SKM-1 (cell line): ENCODE measurements at regions not wholly inside any gene's neighbourhood (a gene's known extent, or its start where the extent isn't known, plus 50 kb on each side); places are given as distances from the start of the nearest gene placed in this dataset.
"Not testable (repeated sequence)": the region's sequence is repeated elsewhere in the genome, so short reads cannot be mapped to it uniquely, and the experiment has no call there.

Experiments used
- DNase-seq: peaks from one replicate; lab custom pipeline; 2025; ENCODE audit not compliant: unreplicated experiment; lab: John Stamatoyannopoulos, UW

DNA sequence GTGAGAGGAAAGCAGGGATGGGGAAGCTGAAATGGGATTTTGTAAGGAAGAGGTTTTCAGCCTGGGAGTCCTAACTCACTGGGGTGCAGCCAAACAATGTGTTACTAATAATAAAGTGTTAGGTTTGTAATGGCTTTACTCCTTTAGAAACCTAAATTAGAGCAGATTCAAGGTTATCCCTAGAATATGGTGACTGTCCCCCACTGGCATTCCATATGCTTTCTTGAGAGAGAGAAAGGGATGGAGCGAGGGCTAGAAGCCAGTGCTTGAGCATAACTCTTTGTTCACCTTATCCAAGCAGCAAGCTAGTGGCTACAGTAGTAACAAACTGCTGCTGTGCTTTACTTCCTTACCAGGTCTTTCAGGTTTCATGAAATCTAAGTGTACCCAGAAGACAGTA is 249.1 kb upstream of the PGRMC2 start:
- DNase-seq = no peak

DNA sequence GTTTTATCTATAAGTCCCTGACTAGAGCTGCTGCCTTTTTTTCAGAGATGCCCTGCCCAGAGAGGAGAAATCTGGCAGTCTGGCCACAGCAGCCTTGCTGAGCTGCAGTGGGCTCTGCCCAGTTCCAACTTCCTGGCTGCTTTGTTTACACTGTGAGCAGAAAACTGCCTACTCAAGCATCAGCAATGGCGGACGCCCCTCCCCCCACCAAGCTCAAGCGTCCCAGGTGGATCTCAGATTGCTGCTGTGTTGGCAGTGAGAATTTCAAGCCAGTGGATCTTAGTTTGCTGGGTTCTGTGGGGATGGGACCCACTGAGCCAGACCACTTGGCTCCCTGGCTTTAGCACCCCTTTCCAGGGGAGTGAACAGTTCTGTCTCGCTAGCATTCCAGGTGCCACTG is 247.9 kb upstream of the PGRMC2 start:
- not testable (repeated sequence) for DNase-seq

DNA sequence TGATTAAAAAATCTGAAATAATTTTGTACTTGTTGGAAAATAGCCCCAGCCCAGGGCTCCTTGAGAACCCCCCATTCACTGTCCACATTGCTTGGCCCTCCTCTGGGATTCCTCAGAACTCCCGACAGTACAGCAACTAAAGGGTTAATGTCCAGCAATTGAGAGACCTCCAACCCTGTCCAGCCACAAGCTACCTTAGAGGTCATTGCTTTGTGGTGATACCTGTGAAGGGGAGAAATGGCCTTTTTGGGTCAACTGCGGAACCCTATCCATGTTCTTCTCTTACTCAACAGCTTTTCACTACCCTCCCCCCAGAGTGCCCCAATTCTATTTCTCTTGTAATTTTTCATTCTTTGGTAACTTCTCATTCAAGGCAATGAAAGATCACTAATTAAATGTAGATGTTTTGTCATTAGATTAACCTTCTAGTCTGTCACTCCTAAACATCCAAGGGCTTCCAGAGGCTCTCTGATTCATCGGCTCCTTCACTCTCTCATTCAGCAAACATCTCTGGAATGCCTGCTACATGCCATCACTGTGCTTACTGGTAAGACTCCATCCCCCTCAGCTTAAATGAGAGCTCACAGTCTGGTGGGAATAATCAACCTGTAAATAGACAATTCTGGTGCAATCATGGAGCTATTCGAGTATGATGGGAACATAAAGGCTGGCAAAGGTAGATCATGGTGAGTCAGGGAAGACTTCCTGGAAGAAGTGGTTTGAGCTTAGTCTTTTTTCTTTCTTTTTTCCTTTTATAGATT is 241.4 kb upstream of the PGRMC2 start:
- DNase-seq = no peak

DNA sequence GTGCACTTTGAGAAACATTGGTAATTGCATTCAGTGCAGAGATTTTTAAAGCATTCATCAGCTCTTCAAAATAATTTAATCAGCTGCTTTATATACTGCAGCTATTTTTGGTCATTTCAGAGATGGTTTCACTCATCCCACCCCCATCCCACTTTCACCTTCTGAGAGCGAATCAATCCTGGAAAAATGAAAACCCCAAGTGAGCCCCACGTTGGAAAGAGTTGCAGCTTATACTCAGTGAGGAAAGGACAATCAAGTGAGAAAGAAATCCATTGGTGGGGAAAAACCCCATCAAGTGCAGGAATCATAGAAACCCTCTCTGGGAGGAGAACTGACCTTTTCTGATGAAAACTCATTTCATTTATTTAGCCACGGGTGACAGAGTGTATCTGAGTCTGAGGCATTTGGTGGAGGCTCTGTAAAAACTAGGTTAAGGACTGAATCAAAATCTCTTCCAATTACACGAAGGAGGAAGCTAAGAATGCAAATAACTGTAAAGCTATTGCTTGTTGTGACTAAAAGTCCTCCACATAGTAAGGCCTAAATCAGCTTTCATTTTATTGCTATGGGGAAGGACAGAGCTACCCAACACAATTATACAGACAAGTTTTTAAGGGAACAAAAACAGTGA is 240.4 kb upstream of the PGRMC2 start:
- DNase-seq = no peak

DNA sequence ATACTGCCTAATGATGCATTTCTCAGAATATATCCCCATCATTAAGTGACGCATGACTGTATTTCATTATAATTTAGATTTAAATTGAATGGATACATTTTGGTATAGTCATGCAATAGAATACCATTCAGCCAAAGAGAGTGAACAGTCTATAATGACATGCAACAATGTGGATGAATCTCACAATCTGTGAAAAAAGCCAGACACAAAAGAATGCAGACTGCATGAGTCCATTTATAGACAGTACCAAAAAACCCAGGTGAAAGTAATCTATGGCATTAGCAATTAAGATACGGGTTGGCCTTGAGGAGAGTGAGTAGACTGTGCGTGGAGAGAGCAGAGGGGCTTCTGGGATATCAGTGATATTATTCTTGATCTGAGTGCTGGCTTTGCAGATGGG is 239.7 kb upstream of the PGRMC2 start:
- no peak for DNase-seq

DNA sequence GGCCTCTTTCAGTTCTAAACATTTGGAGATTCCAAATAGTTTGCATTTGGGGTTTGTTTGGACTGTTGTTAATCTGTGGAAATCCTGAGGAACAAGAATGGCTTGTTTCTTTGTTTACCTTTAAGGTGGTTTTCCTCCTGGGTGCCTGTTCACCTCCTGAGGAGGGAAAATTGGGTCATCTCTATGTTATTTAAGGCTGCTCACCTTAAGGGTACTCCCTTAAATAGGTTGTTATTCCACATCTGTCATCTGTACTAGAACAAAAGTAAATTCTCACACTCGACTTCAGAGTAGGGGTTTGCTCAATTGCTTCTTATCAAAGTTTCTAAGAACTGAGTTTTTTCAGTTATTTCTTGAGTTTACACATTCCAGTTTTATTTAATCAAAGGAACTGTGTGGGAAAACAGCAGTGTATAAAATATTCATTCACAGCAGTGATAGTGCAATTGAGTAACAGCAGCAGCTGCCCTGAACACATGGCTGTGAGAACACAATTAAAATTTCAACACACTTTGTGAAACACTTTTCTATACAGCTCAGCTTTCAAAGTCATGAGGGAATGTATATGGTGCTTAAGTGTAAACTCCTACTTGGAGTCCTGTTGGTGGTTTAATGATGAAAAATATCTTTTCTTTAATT is 238.5 kb upstream of the PGRMC2 start:
- no peak for DNase-seq

DNA sequence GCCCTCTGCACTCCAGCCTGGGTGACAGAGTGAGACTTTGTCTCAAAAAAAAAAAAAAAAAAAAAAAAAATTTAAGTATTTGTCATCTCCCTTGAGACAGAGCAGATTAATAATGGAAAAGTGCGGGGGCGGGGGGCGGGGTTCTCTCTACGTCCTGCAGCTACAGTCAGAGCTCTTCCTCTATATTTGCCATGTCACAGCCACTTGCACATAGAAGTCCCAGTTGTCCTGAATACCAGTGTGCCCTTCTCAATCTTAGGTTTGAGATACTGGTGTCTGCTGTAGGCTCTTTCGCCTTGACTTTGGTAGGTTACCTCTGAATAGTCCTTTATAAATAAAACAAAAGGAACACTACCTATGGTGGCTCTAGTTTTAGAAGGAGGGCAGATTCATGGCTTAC is 237.8 kb upstream of the PGRMC2 start:
- DNase-seq = no peak

DNA sequence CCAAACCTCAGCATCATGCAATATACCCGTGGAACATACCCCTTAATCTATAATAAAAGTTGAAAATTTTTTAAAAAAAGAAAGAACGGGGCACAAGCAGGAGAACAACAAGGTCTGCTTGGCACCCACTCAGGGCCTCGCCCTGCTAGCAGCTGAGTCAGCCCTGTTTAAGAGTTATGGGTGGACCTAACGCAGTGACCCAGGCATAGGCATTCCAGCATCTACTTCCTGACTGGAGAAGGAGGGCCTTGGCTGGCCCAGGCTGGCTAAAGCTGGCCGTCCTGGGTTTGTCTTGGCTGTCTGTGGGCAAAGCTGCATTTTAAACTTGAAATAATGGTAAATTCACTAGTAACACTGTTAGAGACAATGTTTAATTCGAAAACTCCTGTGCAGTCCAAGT is 236.7 kb upstream of the PGRMC2 start:
- no peak for DNase-seq

DNA sequence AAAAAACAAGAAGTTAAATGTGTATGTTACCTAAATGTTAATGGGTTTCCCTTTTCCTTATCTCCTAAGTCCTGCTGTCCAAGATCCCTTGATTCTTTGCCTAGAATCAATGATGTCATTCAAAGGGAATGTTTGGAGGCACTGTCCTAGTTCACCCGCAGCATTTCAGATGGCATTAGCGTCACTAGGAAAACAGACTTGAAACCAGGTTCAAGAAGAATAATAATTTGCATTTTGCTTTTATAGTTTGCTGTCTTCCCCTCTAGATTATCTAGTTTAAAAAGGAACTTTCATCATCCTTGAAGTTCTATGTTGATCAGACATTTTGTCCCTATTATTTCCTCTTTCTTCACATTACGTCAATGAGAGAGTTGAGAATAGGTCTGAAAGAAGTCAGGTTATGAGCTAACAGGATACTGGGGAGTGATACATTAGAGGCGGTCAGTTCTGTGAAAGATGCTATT is 234.1 kb upstream of the PGRMC2 start:
- no peak for DNase-seq

DNA sequence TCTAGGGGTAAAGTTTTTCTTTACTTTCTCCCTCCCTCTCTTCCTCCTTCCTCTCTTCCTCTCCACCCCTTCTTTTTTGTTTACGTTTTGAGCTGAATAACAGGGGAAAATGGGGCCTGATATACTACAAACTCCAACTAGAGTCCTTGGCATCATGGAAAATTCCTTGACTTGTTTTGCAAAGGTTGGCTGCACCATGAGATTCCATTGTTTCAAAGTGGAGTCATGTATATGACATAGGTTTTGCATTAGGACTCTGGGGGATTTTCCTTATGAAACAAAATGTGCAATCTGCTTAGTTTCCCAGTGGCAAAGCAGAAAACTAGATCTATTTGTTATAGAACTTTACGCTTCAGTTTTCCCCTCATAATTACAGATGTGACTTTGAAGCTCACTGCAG is 233.5 kb upstream of the PGRMC2 start:
- DNase-seq = no peak

DNA sequence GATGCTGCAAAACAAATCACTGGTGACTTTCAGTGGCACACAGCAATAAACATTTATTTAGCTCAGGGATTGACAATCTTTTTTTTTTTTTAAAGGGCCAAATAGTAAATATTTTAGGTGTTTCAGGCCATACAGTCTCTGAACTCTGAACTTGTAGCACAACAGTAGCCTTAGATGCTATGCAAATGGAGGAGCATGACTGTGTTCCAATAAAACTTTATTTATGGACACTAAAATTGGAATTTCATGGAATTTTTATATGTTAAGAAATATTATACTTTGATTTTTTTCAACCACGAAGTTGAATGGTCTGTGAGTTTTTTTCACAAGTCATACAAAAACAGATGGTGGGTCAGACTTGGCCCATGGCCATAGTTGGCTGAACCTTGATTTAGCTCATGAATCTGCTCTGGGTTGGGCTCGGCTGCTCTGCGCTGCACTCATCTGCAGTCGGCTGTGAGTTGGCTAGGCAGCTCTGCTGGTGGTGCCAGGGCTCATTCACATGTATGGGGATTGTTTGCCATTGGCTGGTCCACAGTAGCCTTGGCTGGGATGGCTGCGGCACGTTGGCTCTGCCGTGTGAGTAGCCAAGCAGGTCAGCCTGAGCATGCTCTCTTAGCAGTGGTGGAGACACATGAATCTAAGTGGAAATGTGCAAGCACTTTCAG is 231.7 kb upstream of the PGRMC2 start:
- DNase-seq = no peak

DNA sequence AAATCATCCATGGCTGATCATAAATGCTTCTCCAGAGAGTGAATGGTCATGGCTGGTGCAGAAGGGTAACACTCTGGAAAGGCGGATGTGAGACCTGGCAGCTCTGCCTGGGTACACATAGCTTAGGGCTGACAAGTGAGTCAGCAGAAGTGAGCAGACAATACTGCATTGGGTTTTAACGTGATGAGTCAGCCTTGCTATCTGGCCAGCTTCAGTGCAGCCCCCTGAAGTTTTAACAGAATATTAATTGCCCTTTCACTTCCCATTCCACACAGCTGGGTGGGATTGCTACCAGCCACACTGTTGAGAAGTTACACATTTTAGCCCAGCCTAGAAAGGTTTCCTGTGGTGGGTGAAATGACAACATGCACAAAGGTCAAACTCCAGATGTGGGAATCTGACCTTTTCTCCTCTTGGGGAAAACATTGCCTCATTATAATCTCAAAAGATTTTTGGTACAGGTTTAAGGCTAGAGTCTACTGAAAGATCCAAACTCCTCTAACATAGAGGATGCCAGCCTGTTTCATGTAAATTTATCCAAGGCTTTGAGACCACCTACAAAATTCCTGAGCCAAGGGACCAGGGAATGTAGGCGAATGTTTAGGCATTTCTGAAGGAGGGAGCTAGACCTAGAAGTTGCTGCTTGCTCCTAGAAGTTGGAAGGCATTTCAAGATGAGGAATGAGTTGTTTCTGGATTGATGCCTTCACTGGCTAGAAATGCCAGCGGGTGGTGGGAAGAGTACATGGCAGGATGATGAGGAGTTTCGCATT is 230.3 kb upstream of the PGRMC2 start:
- DNase-seq = no peak

DNA sequence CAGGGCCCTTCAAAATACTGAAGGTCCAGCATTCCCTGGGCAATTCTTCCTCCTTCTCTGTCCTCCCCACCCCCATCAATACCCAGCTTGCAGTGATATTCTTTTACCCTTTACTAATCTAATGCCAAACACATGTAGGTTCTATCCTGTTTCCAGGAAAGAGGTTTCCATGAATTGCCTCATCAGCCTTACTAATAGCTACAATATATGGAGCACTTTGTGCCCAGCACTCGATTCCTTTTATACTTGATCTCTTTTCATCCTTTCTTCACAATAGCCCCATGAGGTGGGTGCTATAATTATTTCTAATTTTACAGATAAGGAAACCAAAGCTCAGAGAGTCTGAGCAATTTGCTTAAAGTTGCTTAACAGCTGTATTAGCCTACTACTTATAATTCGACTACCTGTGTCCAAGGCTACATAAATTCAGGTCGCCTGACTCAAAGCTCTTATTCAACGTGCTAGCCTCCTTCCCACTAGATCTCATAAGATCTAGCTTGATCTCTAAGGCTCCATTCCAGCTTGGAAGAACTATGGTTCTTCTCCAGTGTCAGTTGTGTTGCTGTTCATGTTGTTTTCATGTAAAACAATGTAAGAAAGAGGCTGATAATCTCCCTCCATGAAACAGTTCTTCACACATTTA is 229.6 kb upstream of the PGRMC2 start:
- no peak for DNase-seq

DNA sequence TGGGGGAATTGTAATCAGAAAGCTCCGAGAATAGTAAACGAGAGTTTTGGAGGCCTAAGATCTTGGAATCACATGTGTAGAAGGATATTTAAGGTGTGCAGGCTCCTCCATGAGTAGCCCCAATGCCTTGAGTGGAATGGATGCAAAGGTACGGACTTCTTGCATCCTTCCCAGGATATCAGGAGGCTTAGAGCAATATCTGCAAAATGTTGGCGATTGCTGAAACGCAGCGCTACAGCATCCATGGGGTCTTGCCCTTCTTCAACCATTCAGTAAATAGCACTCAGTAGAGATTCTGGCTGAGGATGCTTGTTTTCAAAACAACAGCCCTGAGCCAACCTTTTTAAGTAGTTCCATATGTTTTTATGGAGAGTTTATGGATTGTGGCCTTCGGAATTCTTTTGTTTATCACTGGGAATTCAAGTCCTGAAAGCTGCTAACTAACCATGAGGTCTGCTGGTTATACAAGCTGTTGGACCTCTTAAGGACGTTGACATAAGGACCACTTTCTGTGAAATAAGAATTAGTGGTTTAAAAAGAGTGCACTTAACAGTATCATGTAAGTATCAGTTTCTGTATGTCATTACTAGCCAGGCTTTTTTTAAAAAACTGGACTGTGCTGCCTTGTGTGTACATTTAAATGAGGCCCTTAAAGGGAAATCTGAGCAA is 228.8 kb upstream of the PGRMC2 start:
- no peak for DNase-seq

DNA sequence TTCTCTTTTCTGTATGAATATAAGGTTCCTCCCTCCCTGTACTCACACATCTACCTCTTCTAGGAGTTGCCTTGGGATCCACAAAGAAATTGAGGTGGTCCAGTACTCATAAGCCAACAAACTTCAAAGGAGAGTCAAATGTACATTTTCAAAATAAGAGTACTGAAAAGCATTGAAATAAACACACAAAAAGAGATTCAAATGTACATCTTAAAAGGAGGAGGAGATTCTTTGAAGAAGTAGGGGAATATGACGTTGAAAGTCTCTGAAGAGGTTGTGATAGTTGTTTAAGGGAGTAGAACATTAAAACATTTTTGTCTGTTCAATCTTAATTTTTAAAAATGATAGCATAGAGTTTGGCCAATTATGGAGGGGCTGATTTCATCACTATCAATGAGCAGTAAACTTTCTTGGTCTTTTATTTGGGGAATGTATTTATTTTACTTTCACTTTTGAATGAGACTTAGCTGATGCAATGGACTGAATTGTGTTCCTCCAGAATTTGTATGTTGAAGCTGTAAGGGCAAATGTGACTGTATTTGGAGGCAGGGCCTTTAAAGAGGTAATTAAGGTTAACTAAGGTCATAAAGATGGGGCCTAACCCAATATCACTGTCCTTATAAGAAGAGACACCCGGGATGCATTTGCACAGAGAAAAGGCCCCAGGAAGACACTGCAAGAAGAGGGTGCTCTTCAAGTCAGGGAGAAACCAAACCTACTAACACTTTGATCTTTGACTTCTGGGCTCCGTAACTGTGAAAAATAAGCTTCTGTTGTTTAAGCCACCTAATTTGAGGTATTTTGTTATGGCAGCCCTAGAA is 226.3 kb upstream of the PGRMC2 start:
- DNase-seq = no peak

DNA sequence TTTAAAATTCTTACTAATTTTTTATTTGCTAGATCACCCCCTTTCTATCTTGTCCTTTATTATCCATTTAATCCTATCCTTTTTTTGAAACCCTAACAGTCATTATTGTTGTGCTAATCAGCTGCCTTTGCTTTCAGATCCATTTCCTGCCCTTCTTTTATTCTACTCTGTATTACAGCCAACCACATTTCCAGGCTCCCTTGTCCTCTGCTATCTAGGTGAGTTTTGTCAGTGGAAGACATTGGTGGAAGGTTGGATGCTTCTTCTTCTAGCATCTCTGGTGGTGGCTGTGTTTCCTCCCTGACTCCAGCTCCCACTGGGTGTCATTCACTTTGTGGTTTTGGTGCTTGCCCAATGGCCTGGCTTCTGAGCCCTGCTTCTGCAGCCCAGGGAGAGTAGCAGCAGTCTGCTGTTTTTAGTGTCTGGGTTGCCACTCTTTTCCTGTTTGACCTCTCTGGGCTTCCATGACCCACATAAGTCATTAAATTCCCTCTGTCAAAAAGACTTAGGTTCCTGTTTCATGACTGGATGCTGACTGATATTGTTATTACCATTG is 225.2 kb upstream of the PGRMC2 start:
- DNase-seq = peak; percentile 69

DNA sequence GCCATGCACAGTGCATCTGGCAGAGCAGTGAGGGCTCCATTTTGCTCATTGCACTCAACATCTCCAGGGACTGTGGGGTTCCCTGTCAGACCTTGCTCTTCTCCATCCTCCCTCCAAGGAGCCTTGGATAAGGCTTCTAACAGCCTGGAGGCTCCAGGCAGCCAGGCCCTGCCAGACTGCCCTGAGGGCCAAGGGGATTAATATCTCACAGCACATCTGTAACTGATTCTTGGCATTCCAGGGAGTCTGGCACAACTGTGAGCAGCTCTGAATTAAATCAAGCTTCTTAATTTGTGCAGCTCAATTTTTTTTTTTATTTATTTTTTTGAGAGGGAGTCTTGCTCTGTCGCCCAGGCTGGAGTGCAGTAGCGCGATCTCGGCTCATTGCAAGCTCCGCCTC is 224.5 kb upstream of the PGRMC2 start:
- DNase-seq = no peak

DNA sequence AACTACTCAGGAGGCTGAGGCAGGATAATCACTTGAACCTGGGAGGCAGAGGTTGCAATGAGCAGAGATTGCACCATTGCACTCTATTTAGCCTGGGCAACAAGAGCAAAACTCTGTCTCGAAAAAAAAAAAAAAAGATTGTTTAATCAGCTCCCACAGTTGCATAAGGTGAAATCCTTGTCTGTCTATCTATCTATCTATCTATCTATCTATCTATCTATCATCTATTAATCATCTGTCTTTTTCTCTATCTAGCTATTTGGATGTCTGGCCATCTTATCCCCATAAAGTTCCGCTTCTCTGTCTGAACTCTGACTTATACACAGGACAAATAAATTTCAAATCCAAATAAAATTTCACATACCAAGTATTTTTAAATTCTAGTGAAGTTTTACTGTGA is 223.2 kb upstream of the PGRMC2 start:
- no peak for DNase-seq
